HCT116 (cell line): ENCODE measurements at regions not wholly inside any gene's neighbourhood (a gene's known extent, or its start where the extent isn't known, plus 50 kb on each side); places are given as distances from the start of the nearest gene placed in this dataset.

Experiments used
- ATAC-seq: fragments of 200-7000 bp; cut with Tn5 transposase; 2 replicates; pipeline ENCODE4 v1.9.1; 2020; ENCODE audit warnings: mild to moderate bottlenecking, moderate library complexity
- BruUV-seq: library from RNA; stranded (reverse); fragments of 400-500 nt; replicated peaks from 2 replicates; lab custom pipeline; 2021; lab: Mats Ljungman, UMichigan
- CTCF ChIA-PET: fragments of 300-600 bp; sonication (Branson Sonifier 250); formaldehyde crosslinking; loops from one replicate; lab custom pipeline; 2021; ENCODE audit warnings: antibody characterized with exemption; lab: Charles Lee
- POLR2A ChIA-PET: fragments of 300-600, 350-600 bp; sonication (Branson Sonifier 250); formaldehyde crosslinking; loops from one replicate; lab custom pipeline; 2021; ENCODE audit warnings: antibody characterized with exemption; lab: Charles Lee
- RAD21 ChIA-PET, 2 experiments: fragments of 300-600 bp; sonication (Branson Sonifier 250); formaldehyde crosslinking; loops; one replicate each; lab custom pipeline; 2023; ENCODE audit warnings: low total read pairs in 2 of 2; ENCODE audit not compliant: uncharacterized antibody in 2 of 2, unreplicated experiment in 2 of 2, low non-redundant PET in 1 of 2; lab: Charles Lee
- DNase-seq: peaks from one replicate; pipeline ENCODE4 v3.0.0-alpha.2; 2010; ENCODE audit warnings: low read depth, low spot score
- H2AFZ ChIP-seq: fragments of 200-600 bp; shearing (Covaris generic), sonication (generic); 2 replicates; pipeline ENCODE4 v1.6.1; 2017; ENCODE audit warnings: low read depth, mixed run types, mixed read lengths, antibody characterized with exemption, low read length; ENCODE audit not compliant: poor library complexity, severe bottlenecking
- H3K27ac ChIP-seq: 2 replicates; pipeline ENCODE4 v1.5.1; 2012; ENCODE audit warnings: low read depth, low read length
- H3K27me3 ChIP-seq: fragments of 200-600 bp; sonication (generic); 2 replicates; pipeline ENCODE4 v1.6.1; 2016; ENCODE audit warnings: mixed run types, low read length, mixed read lengths; ENCODE audit not compliant: insufficient read depth
- H3K36me3 ChIP-seq, 2 experiments: fragments of 200-500 bp in 1 of 2; fragments of 200-600 bp in 1 of 2; sonication (Bioruptor generic) in 1 of 2; sonication (generic) in 1 of 2; 2 replicates each; pipeline versions ENCODE4 v1.5.1 to v1.6.1; 2014 to 2016; ENCODE audit warnings: low read length in 2 of 2, inconsistent platforms in 1 of 2, mixed read lengths in 1 of 2, mixed run types in 1 of 2; ENCODE audit not compliant: insufficient read depth in 2 of 2, control insufficient read depth in 1 of 2
- H3K4me1 ChIP-seq, 2 experiments: fragments of 200-600 bp in 1 of 2; sonication (generic) in 1 of 2; 2 replicates each; pipeline versions ENCODE4 v1.5.1 to v1.6.1; 2012 to 2017; ENCODE audit warnings: low read length in 2 of 2, inconsistent platforms in 1 of 2, mild to moderate bottlenecking in 1 of 2, mixed read lengths in 1 of 2, mixed run types in 1 of 2, moderate library complexity in 1 of 2; ENCODE audit not compliant: insufficient read depth in 2 of 2, control insufficient read depth in 1 of 2
- H3K4me2 ChIP-seq: fragments of 200-600 bp; sonication (generic); 2 replicates; pipeline ENCODE4 v1.6.1; 2017; ENCODE audit warnings: mixed run types, low read length, mixed read lengths
- H3K4me3 ChIP-seq, 2 experiments: fragments of 200-600 bp in 1 of 2; sonication (generic) in 1 of 2; replicated peaks in 1 of 2; 2 replicates each; pipeline ENCODE4 v1.5.1; 2011 to 2016; ENCODE audit warnings: low read length in 2 of 2, control low read depth in 1 of 2, low read depth in 1 of 2, mild to moderate bottlenecking in 1 of 2, mixed read lengths in 1 of 2, mixed run types in 1 of 2
- H3K79me2 ChIP-seq: fragments of 200-600 bp; sonication (generic); 2 replicates; pipeline ENCODE4 v1.6.1; 2017; ENCODE audit warnings: mild to moderate bottlenecking, mixed run types, low read length, moderate library complexity, mixed read lengths; ENCODE audit not compliant: insufficient read depth
- H3K9ac ChIP-seq: fragments of 200-600 bp; sonication (generic); 2 replicates; pipeline ENCODE4 v1.6.1; 2016; ENCODE audit warnings: low read length, mixed read lengths
- H3K9me2 ChIP-seq: fragments of 200-600 bp; sonication (generic), shearing (Covaris generic); 2 replicates; pipeline ENCODE4 v1.6.1; 2017; ENCODE audit warnings: mixed run types, mild to moderate bottlenecking, moderate library complexity; ENCODE audit not compliant: insufficient read depth
- H3K9me3 ChIP-seq, 2 experiments: fragments of 200-500 bp in 1 of 2; fragments of 200-600 bp in 1 of 2; sonication (Bioruptor generic) in 1 of 2; sonication (generic) in 1 of 2; 2 replicates each; pipeline ENCODE4 v1.6.1; 2014 to 2017; ENCODE audit warnings: low read length in 2 of 2, mixed read lengths in 2 of 2, inconsistent platforms in 1 of 2, low read depth in 1 of 2, mild to moderate bottlenecking in 1 of 2, mixed run types in 1 of 2, moderate library complexity in 1 of 2; ENCODE audit not compliant: control insufficient read depth in 1 of 2, insufficient read depth in 1 of 2
- H4K20me1 ChIP-seq: fragments of 200-600 bp; sonication (generic), shearing (Covaris generic); 2 replicates; pipeline ENCODE4 v1.6.1; 2017; ENCODE audit warnings: mixed run types, mild to moderate bottlenecking, moderate library complexity; ENCODE audit not compliant: insufficient read depth
- CBX3 ChIP-seq: IDR thresholded peaks from 2 replicates; pipeline ENCODE4 v1.6.1; 2012; ENCODE audit warnings: low read depth
- CEBPB ChIP-seq: IDR thresholded peaks from 2 replicates; pipeline ENCODE4 v1.6.1; 2012; ENCODE audit warnings: low read depth
- EGR1 ChIP-seq: IDR thresholded peaks from 2 replicates; pipeline ENCODE4 v1.6.1; 2012; ENCODE audit warnings: low read depth
- ELF1 ChIP-seq: IDR thresholded peaks from 2 replicates; pipeline ENCODE4 v1.6.1; 2012; ENCODE audit warnings: low read depth, borderline replicate concordance
- EZH2phosphoT487 ChIP-seq: fragments of 200-600 bp; IDR thresholded peaks from 2 replicates; pipeline ENCODE4 v1.6.1; 2018; ENCODE audit warnings: antibody characterized with exemption, borderline replicate concordance
- JUND ChIP-seq: IDR thresholded peaks from 2 replicates; pipeline ENCODE4 v1.6.1; 2012
- POLR2AphosphoS5 ChIP-seq: IDR thresholded peaks from 2 replicates; pipeline ENCODE4 v1.6.1; 2011; ENCODE audit warnings: mild to moderate bottlenecking, low read depth, low read length, moderate library complexity
- SIN3A ChIP-seq: IDR thresholded peaks from 2 replicates; pipeline ENCODE4 v1.6.1; 2012; ENCODE audit warnings: low read depth
- TCF7L2 ChIP-seq: IDR thresholded peaks from 2 replicates; pipeline ENCODE4 v1.7.0; 2011; ENCODE audit warnings: borderline replicate concordance, inconsistent platforms; ENCODE audit not compliant: insufficient read depth, insufficient read length; ENCODE audit errors: extremely low read depth
- YY1 ChIP-seq: IDR thresholded peaks from 2 replicates; pipeline ENCODE4 v1.6.1; 2011; ENCODE audit warnings: low read length, low read depth, moderate library complexity, mild to moderate bottlenecking; ENCODE audit not compliant: insufficient replicate concordance; ENCODE audit errors: extremely low read depth
- intact Hi-C: fragments of 100-400 bp; cut with micrococcal nuclease; formaldehyde crosslinking; loops from 2 replicates; pipeline ENCODE4 v1.10.0; 2022
- TF ChIP-seq, protein P1 (sequence below): IDR thresholded peaks from 2 replicates; pipeline ENCODE4 v1.6.1; 2012
- TF ChIP-seq, protein P2 (sequence below): IDR thresholded peaks from 2 replicates; pipeline ENCODE4 v1.6.1; 2011; ENCODE audit warnings: mild to moderate bottlenecking, low read length, moderate library complexity; ENCODE audit not compliant: insufficient replicate concordance; ENCODE audit errors: extremely low read depth
- TF ChIP-seq, protein P3 (sequence below): IDR thresholded peaks from 2 replicates; pipeline ENCODE4 v1.6.1; 2012

DNA sequence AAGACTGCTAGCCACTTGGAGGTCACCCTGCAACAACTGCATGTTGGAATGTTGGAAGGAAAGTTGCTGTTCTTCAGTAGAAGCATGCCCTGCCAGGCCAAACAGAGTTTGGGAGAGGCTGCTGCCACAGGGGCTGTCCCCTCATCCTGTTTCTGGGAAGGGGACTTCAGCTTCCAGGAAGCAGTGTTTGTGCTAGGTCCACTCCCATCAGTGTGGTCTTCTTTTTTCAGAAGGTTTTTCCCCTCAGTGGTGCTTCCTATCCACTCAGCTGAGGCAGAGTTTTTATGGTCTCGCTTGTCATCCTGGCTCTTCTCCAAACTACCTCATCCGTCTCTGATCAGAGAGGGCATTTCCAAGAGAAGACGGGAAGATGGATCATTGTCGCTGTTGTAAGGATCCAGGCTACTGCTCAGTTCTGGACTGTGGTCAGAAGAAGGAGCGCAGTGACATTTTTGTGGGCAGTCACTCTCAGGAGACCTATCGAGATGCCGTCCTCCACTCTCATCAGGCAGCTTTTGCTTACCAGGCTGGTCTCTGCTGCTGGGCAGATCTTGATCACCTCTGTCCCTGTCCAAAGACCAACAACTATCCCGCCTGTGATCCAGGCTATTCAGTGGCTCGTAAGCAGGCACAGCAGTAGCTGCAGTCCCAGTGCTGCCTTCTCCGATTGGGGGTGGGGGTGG lies 97.8 kb upstream of the C5orf63 start:
- Histone ChIP-seq H3K27ac (no peak overlapping the region), H4K20me1 (no peaks in the 10 kb centered on the region), H3K79me2 (no peaks in the 10 kb centered on the region), H3K4me2 (no peak overlapping the region), H3K4me3 (no peak overlapping the region), H3K9me3 (no peaks in the 10 kb centered on the region), H3K27me3 (no peaks in the 10 kb centered on the region), H3K36me3 (no peaks in the 10 kb centered on the region), H3K4me1 (no peaks in the 10 kb centered on the region), H3K9me2 (no peaks in the 10 kb centered on the region), H3K9ac (no peak overlapping the region), H2AFZ (no peak overlapping the region)
- POLR2A ChIA-PET: no interaction called here
- DNase-seq (no peak), ATAC-seq (no peak)
- RAD21 ChIA-PET: no interaction called here
- intact Hi-C loops: no loop called here
- CTCF ChIA-PET: no interaction called here
- TF ChIP-seq JUND (no peak), YY1 (no peak), EGR1 (no peak), POLR2AphosphoS5 (no peak)
- BruUV-seq: no TSS peak

DNA sequence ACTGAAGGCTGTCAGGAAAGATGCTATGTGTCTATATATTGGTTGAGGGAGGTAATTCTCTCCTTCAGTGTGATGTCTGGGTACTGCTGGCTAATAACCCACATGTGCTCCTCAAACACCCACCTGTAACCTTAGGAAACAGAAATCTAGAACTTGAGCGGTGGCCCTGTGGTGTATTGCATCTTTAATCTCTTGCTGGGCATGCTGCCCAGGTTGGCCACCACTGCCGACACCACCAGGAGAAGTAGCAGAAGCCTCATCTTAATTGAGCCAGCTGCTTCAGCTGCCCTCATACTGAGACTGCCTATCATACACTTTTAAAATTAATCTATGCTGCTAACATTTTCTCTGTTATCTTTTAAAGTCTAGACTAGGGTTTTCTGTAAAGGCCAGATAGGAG lies 103.5 kb upstream of the C5orf63 start:
- Histone ChIP-seq H4K20me1 (no peaks in the 10 kb centered on the region), H3K27me3 (no peaks in the 10 kb centered on the region), H3K79me2 (no peaks in the 10 kb centered on the region), H3K36me3 (no peaks in the 10 kb centered on the region), H3K9me2 (no peaks in the 10 kb centered on the region), H3K9me3 (no peaks in the 10 kb centered on the region), H3K4me3 (no peak overlapping the region), H3K9ac (no peak overlapping the region), H3K4me2 (no peak overlapping the region), H3K27ac (no peak overlapping the region), H2AFZ (no peak overlapping the region), H3K4me1 (no peaks in the 10 kb centered on the region)
- ChIA-PET POLR2A (no interaction called here), CTCF (no interaction called here), RAD21 (no interaction called here)
- intact Hi-C loops: no loop called here
- no peak for TF ChIP-seq YY1
- no peak for TF ChIP-seq TCF7L2
- TF ChIP-seq, protein P1, sequence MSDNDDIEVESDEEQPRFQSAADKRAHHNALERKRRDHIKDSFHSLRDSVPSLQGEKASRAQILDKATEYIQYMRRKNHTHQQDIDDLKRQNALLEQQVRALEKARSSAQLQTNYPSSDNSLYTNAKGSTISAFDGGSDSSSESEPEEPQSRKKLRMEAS: no peak
- TF ChIP-seq SIN3A: no peak
- no peak for TF ChIP-seq CBX3
- TF ChIP-seq, protein P2, sequence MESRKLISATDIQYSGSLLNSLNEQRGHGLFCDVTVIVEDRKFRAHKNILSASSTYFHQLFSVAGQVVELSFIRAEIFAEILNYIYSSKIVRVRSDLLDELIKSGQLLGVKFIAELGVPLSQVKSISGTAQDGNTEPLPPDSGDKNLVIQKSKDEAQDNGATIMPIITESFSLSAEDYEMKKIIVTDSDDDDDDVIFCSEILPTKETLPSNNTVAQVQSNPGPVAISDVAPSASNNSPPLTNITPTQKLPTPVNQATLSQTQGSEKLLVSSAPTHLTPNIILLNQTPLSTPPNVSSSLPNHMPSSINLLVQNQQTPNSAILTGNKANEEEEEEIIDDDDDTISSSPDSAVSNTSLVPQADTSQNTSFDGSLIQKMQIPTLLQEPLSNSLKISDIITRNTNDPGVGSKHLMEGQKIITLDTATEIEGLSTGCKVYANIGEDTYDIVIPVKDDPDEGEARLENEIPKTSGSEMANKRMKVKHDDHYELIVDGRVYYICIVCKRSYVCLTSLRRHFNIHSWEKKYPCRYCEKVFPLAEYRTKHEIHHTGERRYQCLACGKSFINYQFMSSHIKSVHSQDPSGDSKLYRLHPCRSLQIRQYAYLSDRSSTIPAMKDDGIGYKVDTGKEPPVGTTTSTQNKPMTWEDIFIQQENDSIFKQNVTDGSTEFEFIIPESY: no peak
- TF ChIP-seq, protein P3, sequence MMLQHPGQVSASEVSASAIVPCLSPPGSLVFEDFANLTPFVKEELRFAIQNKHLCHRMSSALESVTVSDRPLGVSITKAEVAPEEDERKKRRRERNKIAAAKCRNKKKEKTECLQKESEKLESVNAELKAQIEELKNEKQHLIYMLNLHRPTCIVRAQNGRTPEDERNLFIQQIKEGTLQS: no peak
- TF ChIP-seq EZH2phosphoT487: no peak
- no peak for TF ChIP-seq ELF1
- no peak for TF ChIP-seq CEBPB
- no TSS peak for BruUV-seq
- ATAC-seq (peak; percentile 63), DNase-seq (no peak)
